GM19395 (cell line): ENCODE measurements at regions not wholly inside any gene's neighbourhood (a gene's known extent, or its start where the extent isn't known, plus 50 kb on each side); places are given as distances from the start of the nearest gene placed in this dataset.

ENCODE experiments used
- ATAC-seq: cut with Tn5 transposase; IDR thresholded peaks from one replicate; pipeline ENCODE4 v1.9.1; 2021; ENCODE audit warnings: mild to moderate bottlenecking, moderate library complexity; ENCODE audit not compliant: unreplicated experiment

DNA sequence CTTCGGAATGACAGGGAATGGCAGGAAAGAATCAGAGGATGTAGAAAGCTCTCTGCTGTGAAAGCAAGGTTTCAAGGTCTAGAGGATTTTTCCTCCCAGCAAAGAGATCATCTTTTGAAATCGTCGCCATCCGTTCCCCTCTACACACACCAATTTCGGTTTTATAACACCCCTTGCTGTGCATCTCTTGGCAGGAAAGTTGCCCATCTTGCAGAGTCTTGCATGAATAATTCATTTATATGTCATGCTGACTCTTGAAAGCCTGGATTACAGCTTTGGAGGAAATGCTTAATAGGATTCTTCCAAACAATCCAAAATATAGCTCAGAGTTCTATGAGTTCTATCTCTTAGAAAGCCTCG is 262.7 kb downstream of the CHL1 start:
- ATAC-seq, result no peak

DNA sequence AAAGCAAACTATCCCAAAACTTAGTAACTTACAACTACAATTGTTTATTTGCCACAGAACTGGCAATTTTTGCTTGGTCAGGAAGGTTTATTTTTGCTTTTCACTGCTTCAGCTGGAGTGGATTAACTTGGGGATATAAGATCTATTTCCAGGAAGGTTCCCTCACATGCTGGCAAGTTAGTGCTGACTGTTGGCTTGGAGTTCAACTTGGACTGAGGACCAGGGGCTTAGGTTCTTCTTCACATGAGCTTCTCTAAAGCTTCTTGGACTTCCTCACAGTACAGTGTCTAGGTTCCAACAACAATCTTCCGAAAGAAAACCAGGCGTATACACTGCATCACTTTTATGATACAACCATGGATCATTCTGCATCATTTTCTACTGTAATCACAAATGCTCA is 264.4 kb downstream of the CHL1 start:
- no peak for ATAC-seq

DNA sequence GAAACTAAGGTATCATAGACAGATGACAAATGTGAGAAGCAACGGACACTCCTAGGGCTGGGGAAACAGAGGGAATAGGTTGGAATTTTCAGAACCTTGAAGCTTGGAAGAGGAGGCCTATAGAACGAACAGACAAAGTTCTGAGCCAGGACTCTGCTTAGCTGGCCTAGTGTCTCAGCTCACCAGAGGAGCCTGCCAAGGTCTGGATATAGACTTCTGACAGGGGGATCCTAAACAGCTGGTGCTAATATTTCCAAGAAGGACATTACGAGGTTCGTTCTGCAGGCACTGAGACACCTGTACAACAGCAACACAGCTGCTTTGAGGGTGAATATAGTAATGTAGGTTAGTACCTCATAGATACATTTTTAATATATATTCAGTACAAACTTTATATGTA is 266.3 kb downstream of the CHL1 start:
- ATAC-seq, result no peak

DNA sequence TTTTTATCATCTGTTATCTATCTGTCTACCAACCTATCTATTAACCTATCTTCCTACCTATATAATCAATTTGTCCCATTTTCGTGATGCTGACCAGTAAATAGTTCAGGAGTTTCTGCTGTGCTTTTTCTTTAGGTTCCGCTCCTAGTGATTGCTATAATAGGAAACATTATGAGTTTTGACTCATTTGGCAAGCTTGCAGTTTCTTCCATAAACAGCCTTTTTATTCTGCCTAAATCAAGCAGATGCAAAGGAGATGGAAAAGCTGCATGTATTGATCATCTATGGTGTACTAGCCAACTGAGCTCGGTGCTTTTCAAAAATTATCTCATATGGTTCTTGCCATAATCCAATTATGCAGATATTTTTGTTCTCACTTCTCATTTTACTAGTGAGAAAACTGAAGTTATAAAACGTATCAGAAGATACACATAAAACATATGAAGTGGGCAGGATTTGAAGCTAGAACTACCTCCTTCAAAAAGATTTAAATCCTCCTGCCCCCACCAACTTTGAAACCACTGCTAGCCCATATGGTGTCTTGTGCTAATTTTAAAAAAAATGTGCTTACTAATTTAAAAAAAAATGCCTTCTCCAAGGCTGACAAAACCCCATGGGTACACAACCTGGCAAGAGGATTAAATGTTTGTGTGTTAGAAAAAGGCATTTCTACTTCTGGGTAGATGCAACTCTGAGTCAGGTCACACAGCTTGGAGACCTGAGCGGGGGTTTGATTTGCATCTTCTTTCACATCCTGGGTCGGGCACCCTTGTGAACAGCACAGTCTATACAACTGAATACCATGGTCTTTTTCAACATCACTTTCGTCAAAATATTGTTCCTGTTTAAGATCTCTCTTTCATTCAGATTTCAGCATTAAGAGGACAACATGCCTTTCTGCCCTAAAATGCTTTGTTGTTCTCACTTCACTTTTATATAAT is 267.0 kb downstream of the CHL1 start:
- ATAC-seq, result peak; percentile 99

DNA sequence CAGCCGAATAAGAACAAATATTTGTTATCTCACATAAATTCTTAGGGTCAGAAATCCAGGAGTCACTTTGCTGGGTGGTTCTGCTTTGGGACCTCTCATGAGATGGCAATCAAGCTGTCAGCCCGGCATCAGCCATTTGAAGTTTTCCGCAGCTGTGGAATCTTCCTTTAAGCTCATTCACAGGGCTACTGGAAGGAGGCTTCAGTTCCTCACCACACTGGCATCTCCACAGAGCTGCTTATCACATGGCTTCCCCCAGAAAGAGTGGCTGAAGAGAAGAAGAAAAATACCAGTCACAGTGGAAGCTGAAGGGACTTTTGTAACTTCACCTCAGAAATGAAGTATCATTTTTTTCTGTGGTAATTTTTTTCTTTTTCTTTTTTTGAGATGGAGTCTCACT is 267.7 kb downstream of the CHL1 start:
- peak; percentile 35 for ATAC-seq

DNA sequence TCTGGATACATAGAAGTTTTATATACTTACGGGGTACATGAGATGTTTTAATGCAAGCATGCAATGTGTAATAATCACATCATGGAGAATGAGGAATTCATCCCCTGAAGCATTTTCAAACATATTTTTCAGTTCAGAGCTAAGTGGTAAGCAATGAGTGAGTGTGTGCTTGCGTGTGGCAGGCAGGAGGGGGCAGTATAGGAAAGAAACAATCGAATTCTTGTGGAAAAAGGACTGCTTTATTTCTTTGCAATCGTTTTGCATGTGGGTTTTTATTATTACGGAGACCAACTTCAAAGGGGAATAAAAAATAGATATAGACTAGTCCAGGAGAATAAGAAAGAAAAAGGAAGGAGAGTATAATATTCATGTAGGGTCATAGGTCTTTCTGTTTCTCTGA is 271.6 kb downstream of the CHL1 start:
- no peak for ATAC-seq

DNA sequence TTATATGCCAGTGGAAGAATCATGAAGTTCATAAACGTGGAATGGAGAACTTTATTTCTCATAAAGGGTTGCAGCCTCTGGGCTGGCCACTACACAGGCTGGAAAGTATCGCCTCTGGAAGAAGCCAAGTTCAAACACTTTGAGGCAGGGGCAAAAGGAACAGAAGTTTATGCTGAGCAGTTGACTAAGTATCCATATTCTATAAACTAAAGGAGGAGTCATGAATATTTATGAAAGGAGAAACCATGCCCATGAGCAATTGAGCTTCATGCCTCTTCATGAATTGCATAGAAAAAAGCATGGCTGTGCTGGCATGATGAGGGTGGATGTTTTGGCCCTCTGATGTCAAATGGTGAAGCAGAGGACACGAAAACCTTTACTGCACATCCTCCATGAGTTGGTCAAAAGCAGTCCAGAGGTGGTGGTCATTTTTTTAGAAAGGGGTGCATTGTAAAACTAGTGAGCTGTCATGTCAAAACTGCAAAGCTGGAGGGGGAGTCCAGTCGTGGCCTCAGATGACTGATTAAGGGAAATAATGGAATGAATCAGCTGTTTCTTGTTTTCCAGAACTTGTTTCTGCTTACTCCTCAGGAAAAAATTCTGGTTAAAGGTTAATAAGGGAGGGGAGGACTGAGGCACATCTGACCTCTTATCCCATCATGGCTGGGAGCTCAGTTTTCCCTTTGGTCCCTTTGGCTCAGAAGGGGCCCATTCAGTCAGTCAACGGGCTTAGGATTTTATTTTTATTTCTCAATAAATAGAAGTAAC is 276.7 kb downstream of the CHL1 start:
- no peak for ATAC-seq

DNA sequence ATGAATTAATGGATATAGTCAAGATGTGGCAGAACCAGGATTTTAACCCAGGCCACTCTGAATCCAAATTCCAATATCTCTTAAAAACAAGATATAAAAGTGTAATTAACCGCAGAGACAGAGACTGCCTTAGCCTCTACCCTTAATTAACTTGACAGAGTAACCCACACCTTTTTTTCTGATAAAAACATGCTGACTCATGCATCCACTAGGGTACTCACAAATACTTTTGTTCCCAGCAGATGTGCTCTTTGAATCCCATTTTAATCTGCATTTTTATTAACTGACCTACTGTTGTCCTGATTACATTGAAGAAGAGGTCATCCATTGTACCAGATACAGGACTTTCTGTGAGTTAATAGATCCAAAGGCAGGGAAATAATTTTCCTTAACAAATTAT is 278.3 kb downstream of the CHL1 start:
- ATAC-seq, result no peak

DNA sequence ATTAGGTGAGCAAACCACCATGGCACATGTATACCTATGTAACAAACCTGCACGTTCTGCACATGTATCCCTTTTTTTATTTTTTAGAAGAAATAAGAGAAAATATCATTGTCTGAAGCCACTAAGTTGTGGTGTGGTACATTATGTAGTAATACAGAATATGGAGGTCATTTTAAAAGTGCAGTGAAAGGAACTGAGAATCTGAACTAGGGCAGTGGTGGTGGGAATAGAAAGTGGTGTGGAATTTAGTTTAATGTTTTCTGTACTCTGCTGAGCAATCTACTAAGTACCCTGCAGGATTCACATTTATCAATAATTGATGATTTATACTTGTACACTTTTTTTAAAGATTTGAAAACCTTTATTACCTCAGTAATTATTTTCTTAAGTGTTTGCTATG is 283.5 kb downstream of the CHL1 start:
- ATAC-seq, result peak; percentile 63

DNA sequence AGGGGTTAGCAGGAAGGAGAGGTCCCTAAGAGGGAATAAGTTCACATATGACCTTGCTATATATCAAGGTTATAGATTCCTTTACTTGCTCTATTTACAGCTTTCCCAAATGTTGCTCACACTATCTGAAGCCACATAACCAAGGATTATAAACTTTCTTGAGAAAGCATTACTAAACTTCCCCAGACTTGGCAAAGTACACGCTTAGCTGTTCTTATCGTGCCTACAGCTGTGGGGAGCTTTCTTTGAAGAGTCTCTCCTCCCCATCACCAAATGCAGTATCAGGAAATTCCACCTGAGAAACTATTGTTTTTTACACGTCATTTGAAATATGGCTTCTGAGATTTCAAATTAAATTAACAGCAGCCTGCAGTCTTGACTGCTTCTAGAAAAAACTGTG is 284.5 kb downstream of the CHL1 start:
- ATAC-seq, result no peak

DNA sequence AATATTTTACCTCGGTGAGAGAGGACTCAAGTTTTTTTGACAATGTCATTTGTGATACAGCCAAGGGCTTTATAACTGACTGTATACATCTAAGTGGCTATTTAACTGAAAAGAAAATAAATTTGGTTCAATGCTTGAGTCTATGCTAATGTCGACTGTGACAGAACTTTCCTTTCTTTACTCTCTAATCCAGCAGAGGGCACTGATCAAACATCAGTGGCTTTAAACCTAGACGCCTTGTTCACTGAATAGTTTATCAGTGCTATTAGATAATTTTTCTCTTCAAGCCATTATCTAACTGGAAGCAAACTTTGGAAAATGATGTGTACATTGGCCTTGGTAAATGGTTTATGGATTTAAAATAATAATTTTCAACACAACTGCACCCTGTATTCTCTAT is 285.1 kb downstream of the CHL1 start:
- peak; percentile 65 for ATAC-seq

DNA sequence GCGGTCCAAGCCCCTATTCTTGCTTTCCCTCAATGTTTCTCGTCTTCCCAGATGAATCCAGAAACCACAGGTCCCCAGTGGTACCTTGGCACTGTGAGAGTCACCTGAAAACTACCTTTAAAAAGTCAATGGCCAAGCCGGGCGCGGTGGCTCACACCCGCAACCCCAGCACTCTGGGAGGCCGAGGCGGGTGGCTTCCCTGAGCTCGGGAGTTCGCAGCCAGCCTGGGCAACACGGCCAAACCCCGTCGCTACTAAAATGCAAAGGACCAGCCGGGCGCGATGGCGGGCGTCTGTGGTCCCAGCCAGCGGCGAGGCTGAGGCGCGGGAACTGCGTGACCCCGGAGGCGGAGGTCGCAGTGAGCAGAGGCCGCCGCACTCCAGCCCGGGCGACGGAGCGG is 285.9 kb downstream of the CHL1 start:
- no peak for ATAC-seq

DNA sequence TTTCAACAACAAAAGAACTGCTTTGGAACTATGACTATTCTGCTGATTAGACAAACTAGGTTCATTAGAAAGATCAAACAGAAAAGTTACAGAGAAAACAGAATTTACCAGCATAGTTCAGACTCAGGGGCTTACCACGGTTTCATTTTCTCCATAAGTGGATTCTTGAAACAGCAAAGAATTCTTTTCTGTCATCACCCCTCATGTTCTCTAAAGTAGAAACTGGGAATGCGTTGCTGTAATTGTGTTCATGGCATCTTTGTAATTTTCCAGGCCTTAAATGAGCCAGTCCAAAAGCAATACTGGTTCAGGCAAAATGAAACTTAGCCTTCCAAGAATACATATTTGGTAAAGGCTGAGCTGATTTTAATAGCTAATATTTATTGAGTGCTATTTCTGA is 287.8 kb downstream of the CHL1 start:
- no peak for ATAC-seq

DNA sequence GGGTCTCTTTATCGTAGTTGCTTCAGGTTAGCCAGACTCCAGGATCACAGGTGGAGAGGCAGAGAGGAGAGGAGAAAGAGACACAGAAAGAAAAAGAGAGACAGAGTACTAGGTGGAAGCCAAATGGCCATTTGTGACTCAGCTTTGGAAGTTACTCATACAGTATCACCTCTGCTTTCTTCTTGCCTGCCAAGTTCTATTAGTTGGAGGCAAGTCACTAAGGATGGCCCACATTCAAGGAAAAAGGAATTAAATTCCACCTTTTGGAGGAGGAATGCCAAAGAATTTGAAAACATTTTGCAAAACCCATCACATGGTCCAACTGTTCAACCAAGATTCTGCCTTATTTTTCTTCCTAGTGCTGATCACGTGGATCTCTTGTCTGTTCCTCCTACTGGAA is 291.1 kb downstream of the CHL1 start:
- no peak for ATAC-seq

DNA sequence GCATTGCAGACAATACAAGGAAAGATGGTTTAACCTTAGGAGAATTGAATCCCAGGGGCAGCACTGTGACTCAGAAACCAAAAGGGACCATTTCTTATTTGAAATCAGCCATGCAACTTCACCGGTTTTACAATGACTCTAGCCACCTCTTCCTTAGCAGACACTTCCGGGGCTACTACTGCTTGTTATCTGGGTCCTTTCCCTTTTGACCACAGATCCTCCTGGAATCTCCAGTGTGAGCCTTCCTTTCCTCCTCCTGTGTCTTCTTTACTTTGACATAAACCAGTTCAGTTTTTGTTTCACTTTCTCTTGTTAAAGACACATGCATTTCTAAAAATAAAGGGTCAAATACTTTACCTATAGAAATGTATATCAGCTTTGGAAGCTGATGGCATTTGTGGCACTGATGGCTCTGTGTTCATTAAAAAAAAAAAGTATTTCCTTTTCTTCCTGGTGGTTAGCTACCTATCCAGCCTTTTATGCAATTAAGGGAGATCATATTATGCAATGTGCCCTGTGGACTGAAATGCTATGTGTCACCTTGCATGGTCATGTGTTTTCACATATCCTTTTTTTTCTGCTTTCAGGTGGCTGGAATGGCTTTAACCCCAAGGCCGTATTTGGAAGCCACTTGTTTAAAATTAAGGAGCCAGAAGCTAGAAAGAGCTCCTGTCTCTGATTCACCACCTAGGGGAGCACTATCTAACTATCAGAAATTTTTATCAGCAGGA is 296.2 kb downstream of the CHL1 start:
- ATAC-seq, result peak; percentile 60

DNA sequence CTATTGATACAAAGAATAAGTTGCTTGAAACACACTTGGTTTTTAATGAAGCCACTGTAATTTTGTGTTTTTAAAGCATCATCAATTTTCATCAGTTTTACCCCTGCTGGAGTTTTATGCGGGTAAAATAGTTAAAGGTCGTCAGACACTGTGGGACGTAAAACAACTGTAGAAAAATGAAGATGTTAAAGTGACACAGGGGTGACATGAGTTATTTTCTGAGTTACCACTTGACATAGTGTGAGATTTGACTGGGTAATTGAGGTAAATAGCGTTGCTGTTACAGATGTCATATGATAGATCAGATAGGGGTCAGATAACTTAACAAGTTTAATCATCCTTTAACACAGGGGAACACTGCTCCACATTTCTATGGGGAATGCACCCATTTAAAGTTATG is 297.6 kb downstream of the CHL1 start:
- ATAC-seq, result no peak

DNA sequence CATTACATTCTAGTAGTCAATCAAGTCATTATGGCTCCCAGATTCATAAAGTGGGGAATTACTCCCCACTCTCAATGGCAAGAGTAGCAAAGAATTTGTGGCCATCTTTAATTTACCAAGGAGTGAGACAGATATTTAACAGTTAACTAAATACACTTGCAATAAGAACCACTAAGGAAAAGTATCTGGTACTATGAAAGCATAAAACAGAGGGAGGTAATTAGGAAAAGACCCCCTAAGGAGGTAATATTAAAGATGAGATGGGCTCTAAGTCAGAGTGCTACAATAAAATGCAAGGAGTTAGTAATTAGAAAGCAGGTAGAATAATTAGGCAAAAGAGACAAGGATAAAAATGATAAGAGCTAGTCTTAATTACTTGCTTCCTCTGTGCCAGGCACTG is 301.9 kb downstream of the CHL1 start:
- no peak for ATAC-seq

DNA sequence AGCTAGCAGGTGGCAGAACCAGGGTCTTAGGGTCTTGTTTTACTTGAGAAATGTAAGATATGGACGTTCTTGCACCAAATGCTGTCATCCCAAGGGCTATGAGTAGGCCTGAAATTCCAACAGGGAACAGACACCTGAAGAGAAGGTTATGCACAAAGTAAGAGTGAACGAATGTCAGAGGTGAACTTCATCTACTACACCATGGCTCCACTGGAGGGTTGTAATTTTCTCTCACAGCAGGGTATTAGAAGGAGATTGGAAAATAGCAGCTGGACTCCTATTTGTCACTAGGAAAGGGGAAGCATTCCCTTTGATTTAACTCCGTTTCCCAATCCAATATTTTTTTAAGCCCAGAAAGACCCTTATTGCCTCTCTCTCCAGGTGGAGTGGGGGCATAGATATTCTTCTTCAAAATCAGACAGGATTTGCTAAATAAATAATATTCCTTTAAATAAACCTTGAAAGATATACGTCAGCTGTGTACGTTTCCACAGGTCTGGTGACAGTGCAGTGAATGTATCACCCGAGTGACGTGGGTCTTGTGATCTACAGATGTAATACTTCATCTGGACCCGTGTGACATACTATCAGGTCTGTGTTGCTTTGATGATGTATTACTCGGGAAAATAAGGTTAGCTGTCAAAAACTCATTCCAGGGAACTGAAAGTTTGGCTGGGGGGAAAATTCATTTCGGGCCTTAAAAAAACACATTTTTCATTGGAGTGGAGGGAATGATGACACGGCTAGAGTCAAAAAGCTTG is 302.6 kb downstream of the CHL1 start:
- ATAC-seq, result no peak

DNA sequence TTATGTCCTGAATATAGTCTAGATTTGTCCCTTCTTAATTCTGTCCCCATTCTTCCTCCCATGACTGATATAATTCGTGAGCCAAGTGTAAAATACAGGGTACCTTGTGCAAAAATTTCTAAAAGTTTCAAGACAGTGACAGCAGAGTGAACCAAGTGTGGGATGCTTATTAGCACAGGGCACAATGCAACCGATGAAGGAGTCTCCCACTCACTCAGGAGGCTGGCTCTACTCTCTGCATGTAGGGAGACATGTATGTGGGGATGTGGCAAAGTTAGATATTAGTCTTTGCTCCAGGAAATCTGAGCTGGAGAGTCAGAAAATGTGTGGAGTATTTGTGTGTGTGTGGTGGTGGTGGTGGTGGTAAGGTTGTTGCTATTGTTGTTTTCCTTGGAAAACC is 305.9 kb downstream of the CHL1 start:
- no peak for ATAC-seq

DNA sequence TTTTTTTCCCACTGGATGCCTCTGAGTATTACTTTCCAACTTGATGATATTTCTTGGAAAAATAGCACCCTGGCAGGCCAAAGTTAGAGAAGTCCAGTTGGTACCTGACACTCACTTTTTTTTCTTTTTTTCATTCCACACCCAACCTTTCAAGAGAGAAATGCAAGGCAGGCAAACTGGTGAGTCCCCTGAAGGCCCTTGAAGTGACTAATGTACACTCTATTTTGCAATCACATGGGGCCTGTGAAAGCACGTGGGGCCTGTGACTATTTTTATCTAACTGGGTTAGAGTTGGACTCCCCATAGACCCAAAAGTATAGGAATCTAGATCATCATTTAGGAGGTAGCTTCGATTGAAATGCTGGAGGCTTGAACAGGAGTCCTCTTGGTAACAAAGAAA is 316.7 kb downstream of the CHL1 start:
- no peak for ATAC-seq

DNA sequence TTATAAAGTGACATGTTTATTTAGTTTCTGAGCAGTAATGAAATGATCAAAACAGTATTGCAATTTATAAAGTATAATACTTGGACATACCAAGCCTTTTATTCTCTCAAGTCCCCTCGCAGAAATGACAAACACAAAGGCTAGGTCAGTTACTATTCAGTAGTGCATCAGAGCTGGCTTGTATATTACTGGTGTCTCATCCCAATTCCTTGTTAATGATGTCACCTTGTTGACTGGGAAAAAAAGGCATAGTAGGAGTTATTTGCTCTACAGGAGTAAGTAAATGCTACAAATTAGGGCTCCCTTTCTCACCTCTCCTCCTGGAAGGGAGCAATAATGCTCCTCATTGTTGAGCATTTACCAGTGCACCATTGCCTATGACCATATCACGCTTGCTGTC is 317.6 kb downstream of the CHL1 start:
- ATAC-seq, result no peak
